ENCODE measurements at regions not wholly inside any gene's neighbourhood (a gene's known extent, or its start where the extent isn't known, plus 50 kb on each side); places are given as distances from the start of the nearest gene placed in this dataset.
A peak's percentile ranks its signal among the peaks of the same experiment; 100 is the strongest.

DNA sequence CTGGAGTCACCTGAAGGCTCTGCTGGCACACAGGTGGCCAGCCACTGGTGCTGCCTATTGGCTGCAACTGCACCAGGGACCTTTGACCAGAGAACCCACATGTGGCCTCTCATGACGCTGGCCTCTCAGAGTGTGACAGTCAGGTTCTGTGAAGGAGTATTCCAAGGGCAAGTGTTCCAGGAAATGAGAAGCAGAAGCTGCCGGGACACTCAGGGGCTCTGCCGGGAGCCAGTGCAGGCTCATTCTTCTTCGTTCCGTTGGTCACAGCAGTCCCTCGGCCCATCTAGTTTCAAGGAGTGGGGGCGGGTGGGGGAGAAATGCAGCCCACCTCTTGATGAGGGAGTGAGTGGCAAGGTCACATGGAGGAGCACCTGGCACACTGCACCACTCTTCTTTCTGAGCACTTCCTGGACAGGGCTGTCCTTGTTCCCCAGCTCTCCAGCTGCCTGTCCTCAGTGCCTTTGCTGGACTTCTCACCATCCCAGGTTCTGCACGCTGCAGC lies 237.5 kb downstream of the GADD45G start:
- Histone ChIP-seq H3K4me1 (replicated peaks in 1 of 4; ENCODE audit: control insufficient read depth in 3 of 4, insufficient read depth in 4 of 4, low read length in 3 of 4) (peaks cover 0 to 12% (median 10%) of the 10 kb centered on the region in 4 experiments; a peak in 5 of 7 replicates), H2BK12ac (ENCODE audit: low read depth, low read length) (peak overlapping the region; percentile 46; the same call in 1 of the 2 replicates), H4K8ac (ENCODE audit: extremely low read depth, insufficient read depth, low read length) (no peak overlapping the region), H4K20me1 (replicated peaks in 1 of 2; ENCODE audit: control insufficient read depth in 1 of 2, insufficient read depth in 2 of 2, low read length in 2 of 2) (no peaks in the 10 kb centered on the region), H3K4me3 (ENCODE audit: extremely low read depth in 1 of 4, insufficient read depth in 2 of 4, low read depth in 3 of 4, low read length in 4 of 4) (no peak overlapping the region), H3K9ac (replicated peaks in 1 of 4; ENCODE audit: extremely low read depth in 1 of 4, low read depth in 3 of 4, low read length in 3 of 4) (no peak overlapping the region), H3K4ac (replicated peaks; ENCODE audit: insufficient read length, low read depth, low read length) (no peak overlapping the region), H2AFZ (ENCODE audit: low read length) (no peak overlapping the region), H3K36me3 (ENCODE audit: control insufficient read depth in 2 of 4, insufficient read depth in 4 of 4, low read length in 3 of 4) (no peaks in the 10 kb centered on the region), H3K79me2 (ENCODE audit: control insufficient read depth in 1 of 2, insufficient read depth in 2 of 2, low read length in 2 of 2) (no peaks in the 10 kb centered on the region), H3K23ac (ENCODE audit: insufficient read length) (no peak overlapping the region), H2BK15ac (ENCODE audit: low read length) (no peak overlapping the region), H4K91ac (replicated peaks; ENCODE audit: insufficient read length, low read length) (no peak overlapping the region), H3K4me2 (ENCODE audit: insufficient read depth in 1 of 2, low read depth in 2 of 2, low read length in 2 of 2) (no peak overlapping the region), H2BK120ac (replicated peaks; ENCODE audit: low read depth, low read length) (no peak overlapping the region), H3K18ac (ENCODE audit: extremely low read depth, low read length) (no peak overlapping the region), H2BK5ac (ENCODE audit: low read depth, low read length) (no peak overlapping the region), H3K56ac (replicated peaks; ENCODE audit: insufficient read length, low read depth, low read length) (no peak overlapping the region), H2AK5ac (ENCODE audit: low read depth, low read length) (no peak overlapping the region), H3K9me3 (ENCODE audit: insufficient read depth in 2 of 2, low read depth in 1 of 2, low read length in 1 of 2) (no peaks in the 10 kb centered on the region), H3K27me3 (replicated peaks in 1 of 4; ENCODE audit: control insufficient read depth in 3 of 4, extremely low read depth in 1 of 4, insufficient read depth in 3 of 4, low read length in 3 of 4) (peaks cover 0 to 3% (median 0%) of the 10 kb centered on the region in 4 experiments; a peak in 1 of 7 replicates), H2BK20ac (ENCODE audit: low read length) (no peak overlapping the region; the same call in 1 of the 2 replicates), H3K27ac (ENCODE audit: low read depth, low read length) (no peak overlapping the region), H4K5ac (ENCODE audit: insufficient read length, low read depth, low read length) (no peak overlapping the region), H3K23me2 (ENCODE audit: low read depth, low read length) (no peaks in the 10 kb centered on the region), H3K14ac (ENCODE audit: insufficient read length) (no peak overlapping the region), H3K79me1 (ENCODE audit: low read depth, low read length) (no peaks in the 10 kb centered on the region)
- 90% methylated on average over 8 of the region's 8 CpGs; no CpG with 5 or more reads in 1 of the 2 experiments for WGBS, 2 experiments (ENCODE audit: extremely low coverage in 1 of 2, insufficient coverage in 1 of 2, insufficient read length in 1 of 2, insufficient replicate concordance in 2 of 2, low coverage in 1 of 2, low lambda C conversion rate in 2 of 2, missing lambda C conversion rate in 1 of 2)
- DNase-seq (ENCODE audit: low read depth in 1 of 2, low spot score in 2 of 2) (no peak), FAIRE-seq (no peak)
- TF ChIP-seq NANOG (IDR thresholded peaks at IDR 0.05; ENCODE audit: insufficient read depth, low read depth, low read length, poor library complexity, severe bottlenecking) (no peak), RBBP5 (IDR thresholded peaks at IDR 0.05; ENCODE audit: borderline replicate concordance, low read depth, low read length) (no peak), EP300 (IDR thresholded peaks at IDR 0.05; ENCODE audit: borderline replicate concordance in 1 of 2, low read depth in 2 of 2, low read length in 2 of 2) (no peak)
- POLR2A ChIA-PET (ENCODE audit: partially characterized antibody) = interaction anchor here (1.5 kb wide), 1 partner anchor 10 kb away, joined by 4 read pairs; no protein-coding TSS in a partner anchor
- CTCF ChIA-PET (ENCODE audit: partially characterized antibody) = interaction anchor here (0.6 to 1.2 kb wide), 2 partner anchors 11 to 354 kb away, joined by 3 read pairs; no protein-coding TSS in a partner anchor

All from H1 (cell line).